Activated naive CD4-positive, alpha-beta T cell (primary cell): ENCODE measurements at regions not wholly inside any gene's neighbourhood (a gene's known extent, or its start where the extent isn't known, plus 50 kb on each side); places are given as distances from the start of the nearest gene placed in this dataset.

Source experiments
- DNase-seq, 4 experiments: peaks; one replicate each; lab custom pipeline; 2025; lab: John Stamatoyannopoulos, UW

- DNase-seq, result no peak
These were observed 168.5 kb upstream of the RND3 start for GRCh38 chr2:150656002-150656401.

DNA sequence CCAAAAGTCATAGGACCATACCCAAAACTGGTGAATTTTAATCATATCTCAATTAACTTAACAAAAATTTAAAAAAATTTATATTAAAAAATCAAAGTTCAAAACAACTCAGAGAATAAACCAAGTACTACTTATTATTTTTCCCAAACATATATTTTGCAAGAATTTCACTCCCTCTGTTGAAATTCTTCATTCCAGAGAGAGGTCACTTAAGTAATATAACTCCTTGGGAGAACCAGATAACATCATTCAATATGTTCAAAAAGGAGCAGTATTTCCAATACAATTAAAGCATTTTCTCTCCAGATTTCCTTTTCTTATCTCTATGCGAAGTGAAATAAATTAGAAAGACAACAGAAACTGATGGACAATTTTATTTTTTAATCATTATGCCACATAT is 165.9 kb upstream of the RND3 start:
- no peak for DNase-seq

GRCh38 chr2:150647943-150648342 is 160.5 kb upstream of the RND3 start:
- DNase-seq, result no peak

DNA sequence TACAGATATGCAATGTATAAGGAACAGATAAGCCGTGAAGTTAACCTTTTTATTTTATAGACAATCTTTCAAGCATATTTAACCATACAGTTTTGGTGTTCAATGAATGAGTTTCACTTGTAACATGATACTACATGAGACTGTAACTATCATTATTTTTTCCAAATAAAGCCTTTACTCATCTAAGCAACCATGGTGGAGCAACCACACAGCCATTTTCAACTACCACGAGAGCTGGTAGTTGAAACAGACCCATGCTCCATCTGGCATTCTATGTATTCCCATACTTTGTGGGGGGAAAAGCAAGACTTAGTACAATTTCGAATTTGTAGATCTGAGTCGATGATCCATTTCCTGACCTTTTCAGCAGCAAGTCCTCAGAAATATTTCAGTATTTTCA is 159.3 kb upstream of the RND3 start:
- no peak for DNase-seq

DNA sequence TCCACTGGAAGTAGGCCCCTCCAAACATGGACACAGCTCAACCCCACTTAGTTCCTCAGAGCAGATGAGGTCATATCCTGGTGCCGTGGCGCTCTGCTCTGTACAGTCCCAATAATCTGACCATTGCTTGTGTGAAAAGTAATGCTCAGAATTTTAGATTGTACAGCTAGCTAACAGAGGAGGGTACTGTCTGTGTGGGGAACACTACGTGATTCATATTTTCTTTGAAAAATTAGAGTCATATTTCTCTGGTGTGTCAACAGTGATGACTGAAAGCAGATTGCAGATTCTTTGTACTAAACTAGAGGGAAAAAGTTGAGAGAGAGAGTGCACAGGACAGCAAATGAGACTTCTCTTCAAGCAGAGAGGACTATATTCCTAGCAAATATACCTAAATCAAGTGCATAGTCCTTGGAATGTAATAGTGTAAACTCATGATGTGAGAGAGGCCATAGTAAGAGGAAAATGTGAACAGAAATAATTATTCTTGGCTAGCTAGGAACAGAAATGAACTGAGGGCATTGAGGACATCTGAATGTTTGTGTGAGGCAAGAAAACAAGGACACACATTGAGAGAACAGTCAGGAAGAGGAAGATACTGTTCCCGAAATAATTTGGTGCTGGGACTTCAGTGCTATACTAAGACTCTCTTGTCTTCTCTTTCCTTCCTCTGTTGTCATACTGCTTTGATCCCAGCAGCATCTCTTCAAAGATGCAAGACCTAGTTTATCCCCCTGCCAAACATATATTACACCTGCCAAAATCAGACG is 157.0 kb upstream of the RND3 start:
- no peak for DNase-seq

GRCh38 chr2:150643114-150643725 is 155.8 kb upstream of the RND3 start:
- no peak for DNase-seq

GRCh38 chr2:150640039-150640438 is 152.6 kb upstream of the RND3 start:
- no peak for DNase-seq

GRCh38 chr2:150639383-150639782 is 151.9 kb upstream of the RND3 start:
- DNase-seq, result no peak

GRCh38 chr2:150631236-150631821 is 143.9 kb upstream of the RND3 start:
- DNase-seq, result no peak

- DNase-seq, result no peak
These were observed 143.2 kb upstream of the RND3 start for GRCh38 chr2:150630587-150631235.

- DNase-seq, result no peak
These were observed 140.1 kb upstream of the RND3 start for GRCh38 chr2:150627526-150627925.

GRCh38 chr2:150626934-150627411 is 139.5 kb upstream of the RND3 start:
- no peak for DNase-seq

GRCh38 chr2:150625741-150626140 is 138.3 kb upstream of the RND3 start:
- DNase-seq, result no peak

DNA sequence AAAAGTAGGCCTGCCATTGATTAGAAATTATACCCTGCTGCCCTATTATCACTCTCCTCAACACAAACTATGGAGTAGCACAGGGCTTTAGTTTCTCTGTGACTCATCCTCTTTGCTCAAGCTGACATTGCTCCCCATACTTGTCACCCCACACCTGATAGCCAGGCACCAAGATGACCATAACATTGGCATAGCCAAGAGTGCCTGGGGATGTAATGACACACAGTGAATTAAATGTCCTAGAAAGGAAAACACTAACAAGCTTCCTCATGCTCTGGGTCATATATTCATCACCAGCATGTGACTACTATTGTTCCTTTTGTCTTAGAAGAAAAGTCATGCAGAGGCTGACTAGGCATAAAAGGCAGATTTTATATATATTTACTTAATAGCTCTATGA is 137.8 kb upstream of the RND3 start:
- no peak for DNase-seq

DNA sequence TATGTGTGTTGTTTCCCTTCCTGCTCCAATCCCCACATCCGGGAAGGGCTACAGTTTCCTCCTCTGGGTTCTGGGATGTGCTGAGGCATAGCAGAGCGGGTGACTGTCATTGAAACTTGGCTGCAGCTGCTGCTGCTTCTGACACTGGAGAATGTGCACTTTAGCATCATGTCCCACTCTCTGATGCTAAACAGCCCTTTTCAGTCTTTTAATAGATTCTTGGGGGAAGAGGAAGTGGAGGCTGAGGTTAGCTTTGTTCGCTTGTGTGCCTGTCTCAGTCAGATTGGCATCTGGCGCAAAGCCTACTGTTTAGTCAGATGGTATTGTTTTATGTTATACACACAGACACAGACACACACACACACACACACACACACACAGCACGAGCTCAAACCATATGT is 136.5 kb upstream of the RND3 start:
- no peak for DNase-seq

DNA sequence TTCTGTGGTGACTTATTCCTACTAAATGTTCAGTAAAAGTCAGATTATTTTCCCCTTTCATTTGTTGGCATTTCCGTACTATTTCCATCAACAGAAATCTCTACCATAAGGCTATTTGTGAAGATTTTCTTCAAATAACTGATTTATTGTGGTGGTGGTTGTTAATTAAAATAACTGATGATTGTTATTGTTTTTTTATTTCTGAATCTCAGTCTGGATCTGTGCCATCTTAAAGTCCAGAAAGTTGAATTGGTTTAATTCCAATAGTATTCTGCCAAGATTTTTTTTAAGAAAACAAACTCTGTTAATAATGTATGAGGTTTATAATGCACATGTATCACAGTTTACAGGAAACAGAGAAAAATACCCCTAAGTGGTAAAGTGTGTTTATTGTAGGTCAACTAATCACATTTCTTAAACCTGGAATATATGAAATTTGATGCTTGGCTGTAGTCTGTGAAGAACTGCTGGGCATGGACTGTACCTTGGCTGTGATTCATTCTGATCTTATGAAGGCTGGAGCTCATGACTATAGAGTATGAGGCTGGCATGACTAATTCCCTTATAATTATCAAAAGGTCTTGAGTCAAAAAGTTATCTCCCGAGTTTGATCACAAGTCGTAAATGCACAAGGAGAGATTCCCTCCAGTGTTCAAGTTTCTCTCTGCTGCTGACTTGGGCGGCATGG is 134.2 kb upstream of the RND3 start:
- DNase-seq, result no peak

DNA sequence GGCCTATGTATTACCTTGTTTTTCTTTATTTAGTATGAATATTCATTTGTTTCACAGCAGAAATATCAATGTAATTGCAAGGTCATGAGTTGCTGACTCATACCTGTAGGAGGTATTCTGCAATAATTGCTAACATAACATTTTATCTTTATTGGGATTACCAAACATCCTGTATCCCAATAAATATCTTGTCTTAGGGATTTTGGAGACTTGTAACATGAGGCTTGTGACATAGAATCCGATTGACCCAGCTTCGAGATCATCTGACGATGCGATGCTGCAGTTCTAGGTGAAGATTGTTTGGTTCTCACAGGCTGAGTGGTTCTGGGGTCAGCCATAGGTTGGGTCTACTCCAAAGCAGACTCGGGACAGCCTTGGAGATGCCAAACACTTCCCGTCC is 133.4 kb upstream of the RND3 start:
- DNase-seq, result no peak

DNA sequence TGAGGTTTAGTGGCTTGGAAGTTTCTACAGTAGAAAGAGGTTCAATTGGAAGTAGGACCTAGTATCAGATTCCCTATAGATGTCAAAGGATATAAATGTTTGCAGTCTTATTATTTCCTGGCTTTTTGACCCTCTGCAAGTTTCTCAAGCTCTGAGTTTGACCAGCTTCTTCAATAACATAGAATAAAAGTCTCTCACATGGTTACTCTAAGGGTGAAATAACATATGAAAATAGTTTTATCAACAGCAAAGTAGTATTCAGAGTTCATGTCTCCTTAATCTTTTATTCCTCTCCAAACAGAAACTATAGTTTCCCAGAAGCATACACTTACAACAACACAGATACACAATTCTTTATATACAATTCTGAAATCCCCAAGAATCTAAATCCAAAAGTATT is 132.9 kb upstream of the RND3 start:
- no peak for DNase-seq

- DNase-seq, result no peak
These were observed 132.3 kb upstream of the RND3 start for GRCh38 chr2:150619607-150620330.

- DNase-seq, result no peak
These were observed 130.9 kb upstream of the RND3 start for GRCh38 chr2:150618245-150618895.

DNA sequence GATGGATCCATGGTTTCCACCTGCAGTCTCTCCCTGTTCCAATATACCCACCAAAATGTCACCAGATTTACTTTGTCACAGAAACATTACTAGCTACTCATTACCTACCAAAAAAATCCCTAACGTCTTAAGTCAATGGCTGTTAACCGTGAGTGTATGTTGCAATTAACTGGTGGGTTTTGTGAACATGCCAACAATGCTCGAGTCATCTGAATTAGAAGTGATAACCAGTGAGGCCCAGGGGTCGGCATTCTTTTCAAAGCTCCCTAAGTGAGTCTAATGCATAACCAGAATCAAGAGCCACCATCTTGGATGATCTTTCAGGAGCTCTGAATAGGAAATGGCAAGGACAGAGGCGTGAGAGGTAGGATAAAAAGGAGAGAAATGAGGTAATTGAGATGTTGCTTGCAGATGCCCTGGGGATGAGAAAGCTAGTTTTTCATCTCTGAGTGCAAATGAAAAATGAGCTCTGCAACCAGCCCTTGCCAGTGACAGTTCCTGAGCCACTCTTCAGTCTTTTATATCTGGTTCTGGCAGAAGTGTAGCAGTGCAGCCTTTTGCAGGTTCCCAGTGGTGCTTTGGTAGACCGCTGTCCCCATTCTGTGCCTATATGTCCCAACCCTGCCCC is 130.0 kb upstream of the RND3 start:
- no peak for DNase-seq
